ENCODE measurements at regions not wholly inside any gene's neighbourhood (a gene's known extent, or its start where the extent isn't known, plus 50 kb on each side); places are given as distances from the start of the nearest gene placed in this dataset.

GRCh38 chr13:111967572-111968201, 99.3 kb upstream of the SOX1 start:
- Mint-ChIP-seq H3K36me3 (no peaks in the 10 kb centered on the region), H3K4me3 (no peak overlapping the region), H3K27me3 (peaks cover 8 to 18% of the 10 kb centered on the region in 2 donors), H3K9me3 (no peaks in the 10 kb centered on the region), H3K4me1 (ENCODE audit: low read depth in 2 of 2) (no peaks in the 10 kb centered on the region), H3K27ac (no peak overlapping the region)
- ATAC-seq (no peak), DNase-seq (ENCODE audit: low spot score) (no peak)

GRCh38 chr13:111968336-111969010, 98.5 kb upstream of the SOX1 start:
- H3K27ac Mint-ChIP-seq = no peak overlapping the region
- no peak overlapping the region for H3K4me3 Mint-ChIP-seq
- ATAC-seq = no peak
- H3K9me3 Mint-ChIP-seq = no peaks in the 10 kb centered on the region
- H3K27me3 Mint-ChIP-seq = peaks cover 8 to 21% of the 10 kb centered on the region in 2 donors
- no peaks in the 10 kb centered on the region for H3K36me3 Mint-ChIP-seq
- no peak for DNase-seq (ENCODE audit: low spot score)
- no peaks in the 10 kb centered on the region for H3K4me1 Mint-ChIP-seq (ENCODE audit: low read depth in 2 of 2)

GRCh38 chr13:111969551-111970135, 97.3 kb upstream of the SOX1 start:
- peak in 1 of 2 donors; percentile 27 for ATAC-seq
- H3K4me3 Mint-ChIP-seq = no peak overlapping the region
- no peaks in the 10 kb centered on the region for H3K36me3 Mint-ChIP-seq
- H3K4me1 Mint-ChIP-seq (ENCODE audit: low read depth in 2 of 2) = peaks cover 3% of the 10 kb centered on the region in 2 donors
- peaks cover 4% of the 10 kb centered on the region for H3K9me3 Mint-ChIP-seq
- peaks cover 12 to 21% of the 10 kb centered on the region in 2 donors for H3K27me3 Mint-ChIP-seq
- no peak for DNase-seq (ENCODE audit: low spot score)
- H3K27ac Mint-ChIP-seq = no peak overlapping the region

GRCh38 chr13:111970494-111971141, 96.3 kb upstream of the SOX1 start:
- Mint-ChIP-seq H3K4me1 (ENCODE audit: low read depth in 2 of 2) (peaks cover 7 to 12% of the 10 kb centered on the region in 2 donors), H3K4me3 (no peak overlapping the region), H3K9me3 (peaks cover 13% of the 10 kb centered on the region), H3K36me3 (no peaks in the 10 kb centered on the region), H3K27ac (no peak overlapping the region), H3K27me3 (peaks cover 12 to 21% of the 10 kb centered on the region in 2 donors)
- peak in 1 of 2 donors; percentile 20 for ATAC-seq
- DNase-seq (ENCODE audit: low spot score) = no peak

- no peak overlapping the region for H3K27ac Mint-ChIP-seq
- H3K4me1 Mint-ChIP-seq (ENCODE audit: low read depth in 2 of 2) = peaks cover 7 to 12% of the 10 kb centered on the region in 2 donors
- no peak overlapping the region for H3K4me3 Mint-ChIP-seq
- no peaks in the 10 kb centered on the region for H3K36me3 Mint-ChIP-seq
- no peak for DNase-seq (ENCODE audit: low spot score)
- ATAC-seq = no peak
- peaks cover 12 to 20% of the 10 kb centered on the region in 2 donors for H3K27me3 Mint-ChIP-seq
- H3K9me3 Mint-ChIP-seq = peaks cover 13% of the 10 kb centered on the region
Measured at GRCh38 chr13:111971891-111972780, 94.8 kb upstream of the SOX1 start.

- DNase-seq (ENCODE audit: low spot score) = no peak
- H3K4me3 Mint-ChIP-seq = no peak overlapping the region
- peaks cover 9 to 13% of the 10 kb centered on the region in 2 donors for H3K27me3 Mint-ChIP-seq
- peaks cover 7 to 12% of the 10 kb centered on the region in 2 donors for H3K4me1 Mint-ChIP-seq (ENCODE audit: low read depth in 2 of 2)
- H3K9me3 Mint-ChIP-seq = peaks cover 13% of the 10 kb centered on the region
- no peaks in the 10 kb centered on the region for H3K36me3 Mint-ChIP-seq
- no peak for ATAC-seq
- H3K27ac Mint-ChIP-seq = no peak overlapping the region
Measured at GRCh38 chr13:111973186-111973585, 93.8 kb upstream of the SOX1 start.

- DNase-seq (ENCODE audit: low spot score) = no peak
Measured at GRCh38 chr13:111973605-111974340, 93.2 kb upstream of the SOX1 start.

GRCh38 chr13:111974341-111974640, 92.7 kb upstream of the SOX1 start:
- Mint-ChIP-seq H3K9me3 (peaks cover 13% of the 10 kb centered on the region), H3K27ac (no peak overlapping the region), H3K27me3 (peaks cover 11 to 13% of the 10 kb centered on the region in 2 donors), H3K36me3 (no peaks in the 10 kb centered on the region), H3K4me1 (ENCODE audit: low read depth in 2 of 2) (peaks cover 7 to 12% of the 10 kb centered on the region in 2 donors), H3K4me3 (no peak overlapping the region)
- DNase-seq (ENCODE audit: low spot score) (no peak), ATAC-seq (no peak)

More at GRCh38 chr13:111973605-111974340, 93.2 kb upstream of the SOX1 start:
- peaks cover 7 to 12% of the 10 kb centered on the region in 2 donors for H3K4me1 Mint-ChIP-seq (ENCODE audit: low read depth in 2 of 2)
- H3K36me3 Mint-ChIP-seq = no peaks in the 10 kb centered on the region
- no peak for ATAC-seq
- peaks cover 11 to 13% of the 10 kb centered on the region in 2 donors for H3K27me3 Mint-ChIP-seq
- no peak overlapping the region for H3K27ac Mint-ChIP-seq
- no peak overlapping the region for H3K4me3 Mint-ChIP-seq
- peaks cover 13% of the 10 kb centered on the region for H3K9me3 Mint-ChIP-seq

- Mint-ChIP-seq H3K36me3 (no peaks in the 10 kb centered on the region), H3K4me3 (no peak overlapping the region), H3K27me3 (peaks cover 11 to 13% of the 10 kb centered on the region in 2 donors), H3K27ac (no peak overlapping the region), H3K9me3 (peaks cover 13% of the 10 kb centered on the region), H3K4me1 (ENCODE audit: low read depth in 2 of 2) (peaks cover 7 to 12% of the 10 kb centered on the region in 2 donors)
- no peak for DNase-seq (ENCODE audit: low spot score)
- peak in 1 of 2 donors; percentile 46 for ATAC-seq
Measured at GRCh38 chr13:111975539-111976473, 91.1 kb upstream of the SOX1 start.

- Mint-ChIP-seq H3K4me1 (ENCODE audit: low read depth in 2 of 2) (peaks cover 7 to 12% of the 10 kb centered on the region in 2 donors), H3K27ac (no peak overlapping the region), H3K9me3 (peaks cover 13% of the 10 kb centered on the region), H3K27me3 (peaks cover 11 to 13% of the 10 kb centered on the region in 2 donors), H3K4me3 (no peak overlapping the region), H3K36me3 (no peaks in the 10 kb centered on the region)
- ATAC-seq (no peak), DNase-seq (ENCODE audit: low spot score) (no peak)
Measured at GRCh38 chr13:111976474-111977178, 90.3 kb upstream of the SOX1 start.

GRCh38 chr13:111977179-111977506, 89.8 kb upstream of the SOX1 start:
- H3K4me1 Mint-ChIP-seq (ENCODE audit: low read depth in 2 of 2) = peaks cover 7 to 12% of the 10 kb centered on the region in 2 donors
- H3K27ac Mint-ChIP-seq = no peak overlapping the region
- ATAC-seq = no peak
- H3K9me3 Mint-ChIP-seq = peaks cover 13% of the 10 kb centered on the region
- no peak for DNase-seq (ENCODE audit: low spot score)
- H3K4me3 Mint-ChIP-seq = no peak overlapping the region
- no peaks in the 10 kb centered on the region for H3K36me3 Mint-ChIP-seq
- peaks cover 8 to 12% of the 10 kb centered on the region in 2 donors for H3K27me3 Mint-ChIP-seq
